Heart left ventricle (tissue), 16 donors: ENCODE measurements at regions not wholly inside any gene's neighbourhood (a gene's known extent, or its start where the extent isn't known, plus 50 kb on each side); places are given as distances from the start of the nearest gene placed in this dataset.

Experiments
- ATAC-seq, 4 donors: fragments of 200-7000 bp; cut with Tn5 transposase; one replicate each; pipeline ENCODE4 v1.9.1; 2020 to 2022; ENCODE audit warnings: moderate library complexity in 4 of 4, mild to moderate bottlenecking in 3 of 4, moderate number of reproducible peaks in 1 of 4
- DNase-seq, 5 donors: peaks; one replicate each; pipeline ENCODE4 v3.0.0-alpha.2; 2020
- H3K27ac ChIP-seq, 12 donors: fragments of 200-600 bp; sonication (generic) in 4 of 12; one replicate each; pipeline versions ENCODE4 v1.5.0 to v1.8.0; 2016 to 2022; ENCODE audit warnings: mild to moderate bottlenecking in 2 of 12
- H3K27me3 ChIP-seq, 9 donors: fragments of 200-600 bp; sonication (generic) in 2 of 9; one replicate each; pipeline versions ENCODE4 v1.5.1 to v1.8.0; 2016 to 2022; ENCODE audit warnings: mild to moderate bottlenecking in 3 of 9
- H3K36me3 ChIP-seq, 9 donors: fragments of 200-600 bp; sonication (generic) in 2 of 9; one replicate each; pipeline versions ENCODE4 v1.5.0 to v1.8.0; 2018 to 2022; ENCODE audit warnings: mild to moderate bottlenecking in 2 of 9
- H3K4me1 ChIP-seq, 12 donors: fragments of 200-600 bp; sonication (generic) in 4 of 12; one replicate each; pipeline versions ENCODE4 v1.5.0 to v1.8.0; 2016 to 2022; ENCODE audit warnings: mild to moderate bottlenecking in 3 of 12
- H3K4me3 ChIP-seq, 12 donors: fragments of 200-600 bp; sonication (generic) in 4 of 12; one replicate each; pipeline versions ENCODE4 v1.5.0 to v1.8.0; 2017 to 2022; ENCODE audit warnings: mild to moderate bottlenecking in 9 of 12, moderate library complexity in 4 of 12
- H3K9me3 ChIP-seq, 12 donors: fragments of 200-600 bp; sonication (generic) in 4 of 12; one replicate each; pipeline versions ENCODE4 v1.5.0 to v1.8.0; 2016 to 2022; ENCODE audit warnings: mild to moderate bottlenecking in 1 of 12
- CTCF ChIP-seq, 12 donors: fragments of 200-600 bp; sonication (generic) in 4 of 12; IDR thresholded peaks; one replicate each; pipeline versions ENCODE4 v1.5.0 to v1.8.0; 2018 to 2022; ENCODE audit warnings: antibody characterized with exemption in 12 of 12, mild to moderate bottlenecking in 5 of 12
- POLR2A ChIP-seq, 2 donors: fragments of 450-650 bp; IDR thresholded peaks; one replicate each; pipeline ENCODE4 v1.6.1; 2017; ENCODE audit warnings: antibody characterized with exemption in 2 of 2, mild to moderate bottlenecking in 2 of 2, moderate library complexity in 2 of 2
- WGBS, 4 donors: extraction: QIAGEN DNeasy Blood & Tissue Kit in 2 of 4; methylation state at CpG; one replicate each; pipeline versions ENCODE4 v1.1.5 to v1.1.7; 2013 to 2018; 5-methylcytosine and 5-hydroxymethylcytosine counted together
- intact Hi-C, 10 donors: fragments of 100-400 bp; cut with DNase I; formaldehyde crosslinking; loops; one replicate each; pipeline versions ENCODE4 v1.11.1 to v1.14.2; 2022
- donor health status: ischemic (EF 13 %, LVEDD 7.1; RV severe dilation, severe dysfunction).
- donor health status: healthy with polysubstance abuse.
- donor health status: DM: no; HTN: yes; CAD: no.
- donor health status: DM: no; HTN: no; CAD: no.
- donor health status: ischemic (EF 25% LVEDD 6.9; RV normal size, moderate dysfunction).
- donor health status: ischemic (EF 25% LVEDD 5.7; RV mildly dilated, moderate dysfunction).
- donor health status: healthy.
- donor health status: DM: yes; HTN: yes; CAD: no.
- donor health status: ischemic (EF 35%, LVEDD 5.7; RV mildly dilated, moderate dysfunction).
- donor health status: nonischemic (EF 11% LVEDD 7.7; RV severe dilation, severe dysfunction).
- donor health status: DM: yes; HTN: yes; CAD: no.
- donor health status: PGD.
- donor health status: ischemic (EF 29% LVEDD 5.4; RV normal size, mild dysfunction).
- donor health status: nonischemic (EF 23%, LVEDD 6.1; RV moderate dilation, normal function).

GRCh38 chr3:22117091-22117490, 366.1 kb upstream of the ZNF385D start:
- H3K27me3 ChIP-seq: no peaks in the 10 kb centered on the region
- no peak overlapping the region for H3K27ac ChIP-seq
- DNase-seq: no peak
- intact Hi-C loops: loop anchor here in 8 of 10 donors (5.0 to 10.0 kb wide), 8 partner anchors 362 to 1892 kb away; partner anchors contain the start of gene ZNF385D (in 7 of the 8)
- no peaks in the 10 kb centered on the region for H3K4me1 ChIP-seq
- no peak overlapping the region for H3K4me3 ChIP-seq
- TF ChIP-seq POLR2A (IDR thresholded peaks at IDR 0.05): no peak
- no peak for TF ChIP-seq CTCF (IDR thresholded peaks at IDR 0.05)
- ATAC-seq: no peak
- H3K36me3 ChIP-seq: no peaks in the 10 kb centered on the region
- H3K9me3 ChIP-seq: no peaks in the 10 kb centered on the region
- 82 to 92% (median 86%) methylated on average over 2 of the region's 2 CpGs for WGBS, 4 donors

- Histone ChIP-seq H3K27ac (no peak overlapping the region), H3K36me3 (no peaks in the 10 kb centered on the region), H3K9me3 (no peaks in the 10 kb centered on the region), H3K27me3 (no peaks in the 10 kb centered on the region), H3K4me3 (no peak overlapping the region), H3K4me1 (no peaks in the 10 kb centered on the region)
- no peak for DNase-seq
- WGBS, 4 donors: 24 to 27% (median 25%) methylated on average over 5 of the region's 5 CpGs
- ATAC-seq: no peak
- TF ChIP-seq CTCF (IDR thresholded peaks at IDR 0.05) (peak; percentile 52 to 80 (median 66)), POLR2A (IDR thresholded peaks at IDR 0.05) (no peak)
- intact Hi-C loops: loop anchor here in 8 of 10 donors (5.0 to 10.0 kb wide), 8 partner anchors 363 to 1893 kb away; partner anchors contain the start of gene ZNF385D (in 7 of the 8)
Observed at GRCh38 chr3:22117751-22118346, 366.8 kb upstream of the ZNF385D start.

- 42 to 76% (median 60%) methylated on average over 3 of the region's 3 CpGs for WGBS, 4 donors
- no peaks in the 10 kb centered on the region for H3K36me3 ChIP-seq
- intact Hi-C loops: loop anchor here in 8 of 10 donors (5.0 to 10.0 kb wide), 8 partner anchors 364 to 1894 kb away; partner anchors contain the start of gene ZNF385D (in 7 of the 8)
- no peak overlapping the region for H3K4me3 ChIP-seq
- no peaks in the 10 kb centered on the region for H3K9me3 ChIP-seq
- H3K4me1 ChIP-seq: no peaks in the 10 kb centered on the region
- ATAC-seq (no peak), DNase-seq (no peak)
- no peak for TF ChIP-seq CTCF (IDR thresholded peaks at IDR 0.05)
- no peak for TF ChIP-seq POLR2A (IDR thresholded peaks at IDR 0.05)
- no peak overlapping the region for H3K27ac ChIP-seq
- no peaks in the 10 kb centered on the region for H3K27me3 ChIP-seq
Observed at GRCh38 chr3:22118542-22118941, 367.5 kb upstream of the ZNF385D start.

- WGBS, 4 donors: 71 to 76% (median 75%) methylated on average over 5 of the region's 5 CpGs
- TF ChIP-seq CTCF (IDR thresholded peaks at IDR 0.05) (no peak), POLR2A (IDR thresholded peaks at IDR 0.05) (no peak)
- intact Hi-C loops: no loop called here
- Histone ChIP-seq H3K27me3 (no peaks in the 10 kb centered on the region), H3K4me1 (no peaks in the 10 kb centered on the region), H3K4me3 (no peak overlapping the region), H3K9me3 (no peaks in the 10 kb centered on the region), H3K36me3 (no peaks in the 10 kb centered on the region), H3K27ac (no peak overlapping the region)
- DNase-seq (no peak), ATAC-seq (no peak)
Observed at GRCh38 chr3:22121068-22121701, 370.2 kb upstream of the ZNF385D start.
